A172 (cell line): ENCODE measurements at regions not wholly inside any gene's neighbourhood (a gene's known extent, or its start where the extent isn't known, plus 50 kb on each side); places are given as distances from the start of the nearest gene placed in this dataset.

ENCODE experiments used
- DNase-seq: peaks from one replicate; pipeline ENCODE4 v3.0.0-alpha.2; 2015; ENCODE audit warnings: low spot score

DNA sequence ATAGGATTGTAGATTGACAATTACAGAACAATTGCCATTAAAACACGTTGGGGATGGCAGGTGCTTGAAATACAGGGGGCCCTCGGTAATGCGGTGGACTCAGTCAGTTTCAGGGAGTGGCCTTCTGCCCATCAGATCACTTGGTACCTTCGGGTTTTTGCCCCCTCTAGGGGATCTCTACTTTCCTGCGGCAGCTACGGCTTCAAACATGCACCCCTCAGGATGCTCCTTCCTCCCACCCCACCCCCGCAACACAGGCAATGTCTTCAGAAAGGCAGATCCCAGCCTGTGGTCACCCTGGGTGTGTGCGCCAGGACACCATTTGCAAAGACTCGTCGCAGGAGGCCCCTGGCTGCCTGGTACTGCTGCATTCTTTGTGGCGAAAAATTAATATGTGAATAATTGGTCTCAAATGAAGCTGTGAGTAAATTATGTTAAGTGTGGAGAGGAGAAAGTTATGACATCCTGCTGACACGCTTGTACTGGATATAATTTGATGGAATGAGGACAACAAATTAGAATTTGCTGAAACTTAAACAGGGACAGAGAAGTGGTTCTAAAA, 431.0 kb upstream of the MKI67 start:
- no peak for DNase-seq

DNA sequence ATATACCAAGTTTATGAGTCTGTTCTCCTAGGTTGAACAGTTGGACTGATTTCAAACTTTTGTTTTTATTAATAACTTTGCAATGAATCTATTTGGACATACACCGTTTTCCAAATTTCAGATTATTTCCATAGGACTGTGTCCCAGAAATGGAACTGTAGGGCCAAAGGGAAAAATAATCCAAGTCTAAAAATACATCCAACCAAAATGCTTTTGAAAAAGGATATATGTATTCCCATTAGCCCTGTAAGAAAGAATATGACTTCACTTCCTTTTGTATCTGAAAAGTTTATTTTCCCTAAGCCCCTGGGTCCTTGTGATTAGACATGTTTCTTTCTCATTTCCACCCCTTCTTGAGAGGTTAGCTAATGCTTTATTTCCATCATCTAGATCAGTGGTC, 434.2 kb upstream of the MKI67 start:
- no peak for DNase-seq

DNA sequence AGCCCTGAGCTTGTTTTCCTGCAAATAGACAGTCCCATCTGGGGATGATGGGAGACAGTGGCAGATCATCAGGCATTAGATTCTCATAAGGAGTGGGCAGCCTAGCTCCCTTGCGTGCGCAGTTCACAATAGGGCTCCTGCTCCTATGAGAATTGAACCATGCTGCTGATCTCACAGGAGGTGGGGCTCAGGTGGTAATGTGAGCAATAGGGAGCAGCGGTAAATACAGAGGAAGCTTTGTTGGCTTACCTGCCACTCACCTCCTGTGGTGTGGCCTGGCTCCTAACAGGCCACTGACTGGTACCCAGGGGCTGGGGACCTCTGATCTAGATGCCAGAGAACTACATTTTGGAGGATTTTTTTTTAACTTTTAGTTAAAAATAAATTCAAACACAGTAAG, 434.8 kb upstream of the MKI67 start:
- no peak for DNase-seq

DNA sequence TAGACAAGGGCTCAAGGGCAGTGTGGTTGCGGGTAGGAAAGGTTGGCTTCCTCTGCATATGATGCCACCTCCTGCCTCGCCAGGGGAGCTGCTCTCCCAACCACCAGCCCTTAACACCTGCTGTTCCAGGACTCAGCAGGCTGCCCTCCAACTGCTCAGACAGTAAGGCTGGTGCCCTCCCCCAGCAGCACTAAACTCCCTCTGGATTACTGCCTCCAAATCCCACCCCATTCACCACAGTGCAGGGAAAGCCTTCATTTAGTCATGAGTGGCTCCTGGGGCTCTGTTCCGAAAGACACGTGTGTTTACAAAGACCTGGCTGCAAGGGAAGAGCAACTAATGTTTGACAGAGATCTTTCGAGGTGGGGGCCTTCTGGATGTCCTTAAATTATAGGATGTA, 437.2 kb upstream of the MKI67 start:
- DNase-seq = no peak

DNA sequence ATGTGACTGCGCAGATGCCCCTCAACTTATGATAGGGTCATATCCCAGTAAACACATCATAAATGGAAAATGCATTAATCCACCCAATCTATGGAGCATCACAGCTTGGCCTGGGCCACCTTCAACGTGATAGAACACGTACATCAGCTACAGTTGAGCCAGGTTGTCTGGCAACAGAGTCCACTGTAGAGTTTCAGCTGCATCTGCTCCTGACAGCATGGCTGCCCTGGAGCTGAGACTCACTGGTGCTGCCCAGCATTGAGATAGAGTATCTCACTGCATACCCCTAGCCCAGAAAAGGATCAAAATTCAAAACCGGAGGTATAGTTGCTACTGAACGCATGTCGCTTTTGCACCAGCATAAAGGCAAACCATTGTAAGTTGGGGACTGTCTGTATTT, 437.7 kb upstream of the MKI67 start:
- no peak for DNase-seq

DNA sequence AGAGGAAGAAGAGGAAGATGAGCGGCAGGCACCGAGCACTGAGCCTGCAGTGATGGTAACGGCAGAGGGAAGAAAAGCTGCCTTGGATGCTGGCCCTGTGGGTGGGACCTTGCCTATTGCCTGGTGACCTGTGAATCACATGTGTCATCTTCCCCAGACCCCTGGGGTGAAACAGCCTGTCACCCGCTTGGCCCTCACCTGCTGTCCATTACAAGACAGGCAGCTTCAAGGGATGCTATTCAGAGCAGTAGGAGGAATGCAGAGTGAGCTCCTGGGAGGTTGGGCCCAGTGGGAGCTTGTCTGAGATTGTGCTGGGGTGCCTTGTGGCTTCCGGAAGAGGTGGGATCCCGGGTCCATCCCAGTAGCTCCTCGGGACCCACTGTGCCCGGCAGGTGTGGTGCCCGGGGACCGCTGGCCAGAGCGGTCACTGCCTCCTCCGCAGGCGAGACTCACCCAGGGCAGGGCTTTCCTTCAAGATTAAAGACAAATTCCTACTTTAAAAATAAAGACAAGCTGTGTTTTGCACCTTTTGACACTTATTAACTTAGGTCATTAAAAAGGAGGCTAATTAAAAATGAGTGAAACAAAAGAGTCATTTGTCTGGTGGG, 440.2 kb upstream of the MKI67 start:
- no peak for DNase-seq

DNA sequence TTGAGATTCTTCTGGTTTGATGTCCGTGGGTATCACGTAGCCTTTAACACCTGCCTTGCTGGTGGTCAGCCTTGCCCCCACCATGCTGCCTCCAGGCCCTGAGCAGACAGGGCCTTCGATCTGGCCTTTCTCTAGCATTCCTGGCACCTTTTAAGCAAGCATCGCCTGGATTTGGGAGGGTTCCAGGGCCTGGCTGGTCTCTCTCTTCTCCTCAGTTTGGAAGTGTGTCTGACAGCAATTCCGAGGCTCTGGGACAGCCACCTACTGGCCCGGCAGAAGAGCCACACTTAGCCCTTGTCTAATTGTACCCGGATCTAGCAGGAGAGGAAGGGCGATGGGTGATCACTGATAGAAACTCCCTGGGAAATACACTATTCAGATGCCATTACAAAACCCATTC, 441.3 kb upstream of the MKI67 start:
- DNase-seq = no peak

DNA sequence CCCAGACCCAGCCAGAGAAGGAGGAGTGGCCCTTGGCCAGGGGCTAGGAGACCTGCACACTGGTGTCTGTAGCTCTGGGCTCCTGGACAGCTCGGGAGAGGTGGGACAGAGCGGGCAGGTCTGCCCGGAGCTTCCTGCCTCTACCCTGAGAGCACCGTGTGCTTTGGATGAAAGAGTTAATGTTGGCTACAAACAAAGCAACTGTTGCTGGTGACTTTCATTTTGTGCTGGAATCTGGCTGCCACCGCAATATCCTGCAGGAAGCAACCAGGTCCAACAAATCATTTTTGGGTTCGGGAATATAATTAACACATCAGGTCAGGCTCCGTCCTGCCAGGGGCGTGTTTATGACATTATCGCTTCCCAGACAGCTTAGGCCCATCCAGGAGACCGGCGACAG, 441.8 kb upstream of the MKI67 start:
- no peak for DNase-seq

DNA sequence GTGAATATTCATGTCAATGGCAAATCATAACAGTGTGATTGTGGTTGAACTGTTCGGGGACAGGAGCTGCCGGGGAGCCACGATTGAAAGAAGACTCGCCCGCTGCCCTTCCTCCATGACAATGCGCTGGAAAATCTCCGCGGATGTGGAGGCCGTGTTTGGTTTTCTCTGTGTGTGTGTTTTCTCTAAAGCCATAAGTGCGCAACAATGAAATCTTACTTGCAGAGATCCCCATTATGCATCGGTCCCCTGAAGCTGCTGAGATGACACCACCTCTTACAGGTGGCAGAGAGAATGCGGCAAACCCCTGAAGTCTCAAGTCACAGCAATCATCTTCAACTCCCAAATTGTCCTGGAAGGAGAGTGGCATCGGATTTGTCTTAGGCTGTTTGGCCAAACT, 442.3 kb upstream of the MKI67 start:
- no peak for DNase-seq

DNA sequence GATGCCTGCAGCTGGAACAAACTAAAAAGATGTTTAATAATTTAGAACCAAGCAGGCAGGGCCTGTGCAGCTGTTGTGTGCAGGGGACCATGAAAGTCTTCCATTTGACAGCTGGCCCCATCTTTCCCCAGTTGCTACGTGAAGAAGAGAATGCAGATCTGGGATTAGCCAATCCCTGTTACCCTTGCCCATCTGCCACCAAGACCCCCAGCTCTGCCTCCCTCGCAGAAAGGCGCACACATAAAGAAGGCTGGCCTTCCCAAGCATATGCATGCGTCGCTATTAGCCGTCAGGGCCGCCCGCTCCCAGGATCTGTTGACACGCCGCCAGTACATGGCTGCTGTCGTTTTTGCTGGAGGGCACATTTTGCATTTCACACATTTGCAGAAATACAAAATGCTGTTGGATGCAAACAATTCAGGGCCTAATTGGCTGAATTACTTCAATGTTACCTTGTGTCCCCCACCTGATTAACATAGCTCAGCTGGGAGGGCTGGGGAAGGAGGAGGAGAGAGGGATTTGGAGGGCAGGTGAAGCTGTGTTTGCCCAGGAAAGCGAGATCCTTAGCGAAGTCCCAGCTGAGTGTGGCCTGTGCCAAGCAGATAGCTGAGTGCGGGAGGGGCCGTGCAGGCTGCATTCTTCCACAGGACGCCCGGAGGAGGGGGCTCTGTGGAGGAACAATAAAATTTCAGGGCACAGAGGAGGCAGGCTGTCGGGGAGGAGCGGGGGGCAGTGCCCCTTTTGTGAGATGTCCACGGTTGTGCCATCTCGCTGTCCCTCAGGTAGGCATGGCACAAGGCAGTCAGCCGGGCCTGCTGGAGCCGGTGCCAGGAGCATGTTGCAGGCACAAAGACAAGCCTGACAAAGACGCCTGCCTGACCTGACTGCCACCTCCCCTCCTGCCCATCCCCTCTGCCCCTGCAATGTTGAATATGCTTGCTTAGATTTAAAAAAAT, 443.0 kb upstream of the MKI67 start:
- no peak for DNase-seq

DNA sequence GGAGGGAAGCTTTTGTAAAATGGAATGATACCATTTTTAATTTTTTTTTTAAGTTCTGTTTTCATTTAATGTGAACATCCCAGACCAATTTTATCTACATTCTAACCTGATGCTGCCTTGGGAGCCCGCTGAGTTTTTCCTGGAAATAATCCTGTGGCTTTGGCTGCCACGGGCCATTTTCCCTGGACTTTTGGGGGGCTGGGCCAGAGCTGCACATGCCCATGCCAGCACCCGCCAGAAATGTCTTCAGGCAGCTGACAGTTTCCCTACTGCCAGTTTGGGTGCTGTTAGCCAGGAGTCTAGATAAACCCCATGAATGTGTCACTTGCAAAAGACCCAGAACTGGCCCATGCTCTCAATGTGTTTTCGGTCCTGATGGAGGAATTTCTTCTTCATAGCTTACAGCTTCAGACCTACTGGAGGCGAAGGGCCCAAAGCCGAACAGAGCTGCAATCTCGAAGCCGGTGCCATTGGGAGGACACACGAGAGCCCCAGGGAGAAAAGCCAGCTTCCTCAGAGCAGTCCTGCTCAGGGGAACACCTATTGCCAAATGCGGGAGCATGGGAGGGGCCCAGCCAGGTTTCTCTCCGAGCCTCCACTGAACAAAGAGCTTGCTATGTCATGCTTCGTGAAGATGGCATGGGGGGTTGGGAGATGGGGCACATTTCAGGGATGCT, 444.2 kb upstream of the MKI67 start:
- DNase-seq = no peak

DNA sequence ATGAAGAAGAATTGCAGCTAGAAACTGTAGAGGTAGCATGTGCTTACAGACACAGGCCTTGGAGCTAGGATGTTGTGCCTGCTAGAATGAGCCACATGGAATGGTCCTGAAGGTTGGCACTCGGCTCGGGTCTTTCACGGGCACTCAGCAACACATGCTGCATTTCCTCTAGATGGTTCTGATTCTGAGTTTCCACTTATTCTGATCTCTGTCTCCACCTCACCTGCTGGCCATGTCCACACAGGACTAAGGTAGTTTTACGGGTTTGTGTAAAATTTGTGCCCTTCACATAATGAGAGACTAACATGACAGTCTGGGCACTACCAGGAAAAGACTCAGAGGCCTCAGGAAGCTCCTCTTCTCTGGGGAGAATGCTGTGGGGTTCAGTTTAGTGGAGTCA, 444.8 kb upstream of the MKI67 start:
- no peak for DNase-seq

DNA sequence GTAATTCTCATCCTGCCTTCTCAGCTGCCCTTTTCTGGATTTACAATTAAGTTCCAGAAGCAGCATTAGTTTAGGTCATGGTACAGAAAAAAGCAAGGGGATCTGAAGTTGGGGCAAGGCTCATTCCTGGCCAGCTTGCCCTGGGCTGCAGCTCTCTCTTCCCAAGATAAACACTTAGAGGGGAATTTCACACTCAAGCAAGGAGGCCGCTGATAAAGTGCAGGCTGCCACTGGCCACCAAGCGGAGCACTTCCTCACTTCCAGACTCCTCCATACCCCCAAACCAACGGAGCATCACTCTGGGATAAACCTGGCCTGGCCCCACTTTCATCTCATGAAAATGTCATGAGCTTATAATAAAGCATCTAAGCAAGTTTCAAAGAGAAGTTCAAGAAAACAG, 445.5 kb upstream of the MKI67 start:
- no peak for DNase-seq

DNA sequence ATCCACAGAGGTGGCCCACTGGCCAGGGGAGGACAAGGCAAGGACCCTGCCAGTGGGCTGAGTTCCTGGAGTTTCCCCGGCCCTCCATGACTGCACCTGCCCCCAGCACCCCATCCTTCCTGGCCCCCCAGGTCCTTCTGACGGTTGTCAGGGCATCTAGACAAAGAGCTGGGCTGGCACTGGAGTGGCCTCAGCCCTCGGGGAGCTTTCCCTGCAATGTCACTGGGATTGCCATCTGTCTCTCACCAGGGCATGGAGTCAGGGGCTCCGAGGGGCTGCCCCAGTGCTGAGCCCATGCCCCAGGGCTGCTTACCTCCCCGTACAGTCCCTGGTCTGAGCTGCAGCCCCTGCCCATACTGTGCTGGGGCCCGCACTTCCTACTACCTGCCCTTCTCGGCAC, 446.5 kb upstream of the MKI67 start:
- no peak for DNase-seq

DNA sequence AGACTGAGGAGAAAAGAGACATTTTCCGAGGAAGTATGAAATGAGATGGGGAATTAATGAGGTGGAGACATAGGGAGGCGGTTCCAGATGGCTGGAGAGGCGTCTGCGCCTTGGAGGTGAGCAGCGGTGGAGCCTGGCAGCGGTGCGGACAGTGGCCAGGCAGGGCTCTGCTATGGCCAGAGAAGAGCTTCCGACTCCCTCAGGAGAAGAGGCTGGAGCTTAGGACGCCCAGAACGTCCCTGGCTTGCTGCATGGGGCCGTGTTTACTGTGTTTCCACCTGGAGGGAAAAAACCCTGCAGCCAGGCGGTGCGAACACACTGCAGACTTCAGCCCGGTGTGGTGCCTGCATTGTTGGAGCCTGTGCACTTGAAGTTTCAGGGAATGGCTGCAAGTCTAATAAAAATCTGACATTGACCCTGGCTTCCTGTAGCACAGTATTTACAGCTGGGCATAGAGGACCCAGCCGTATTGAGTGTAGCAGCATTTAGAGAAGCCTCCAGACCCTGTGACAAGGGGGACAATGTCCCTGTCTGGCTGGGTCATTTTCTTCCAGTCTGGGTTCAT, 447.1 kb upstream of the MKI67 start:
- DNase-seq = no peak

DNA sequence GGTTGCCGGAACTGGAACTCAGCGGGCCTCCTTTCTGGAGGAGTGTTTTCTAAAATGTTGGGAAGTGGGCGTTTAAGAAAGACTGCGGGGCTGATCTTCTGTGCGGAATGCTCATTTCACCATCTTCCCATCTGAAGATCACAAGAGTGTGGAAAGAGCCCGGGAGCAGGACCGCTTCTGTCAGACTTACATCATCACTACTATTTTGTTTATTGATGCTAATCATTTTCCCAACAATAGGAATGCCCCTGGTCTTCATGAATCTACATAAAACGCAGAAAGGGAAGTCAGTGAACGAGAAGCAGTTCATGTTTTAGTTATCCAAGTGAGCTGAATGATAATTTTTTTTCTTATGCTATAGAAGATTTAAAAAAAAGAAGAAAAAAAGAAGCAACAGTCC, 447.8 kb upstream of the MKI67 start:
- no peak for DNase-seq

DNA sequence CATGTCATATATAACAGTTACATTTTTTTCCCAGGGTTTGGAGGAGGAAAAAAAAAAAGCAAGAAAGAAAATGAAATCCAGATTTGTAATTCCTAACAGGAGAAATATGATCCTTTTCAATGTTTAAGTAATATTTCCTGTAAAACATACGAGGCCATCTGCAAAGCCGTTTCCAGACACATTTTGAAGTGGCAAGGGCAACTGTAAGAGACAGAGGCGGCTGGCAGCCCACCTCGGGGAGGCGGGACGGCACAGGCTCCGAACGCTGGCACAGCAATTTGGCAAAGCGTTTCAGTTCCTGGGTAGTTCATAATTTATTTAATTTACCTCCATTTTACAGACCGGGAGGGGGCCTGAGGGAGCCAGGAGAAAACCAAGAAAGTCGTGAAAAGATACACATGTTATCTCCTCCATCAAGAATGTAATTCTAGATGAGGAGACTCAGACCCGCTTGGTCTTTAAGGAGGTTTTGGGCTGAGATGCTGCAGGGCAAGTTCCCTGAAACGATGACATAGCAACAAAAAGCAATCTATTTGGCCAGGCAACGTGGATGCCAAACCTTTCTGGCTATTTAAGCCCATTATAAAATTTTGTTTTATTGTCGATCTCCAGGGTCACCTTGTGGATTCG, 448.5 kb upstream of the MKI67 start:
- no peak for DNase-seq

DNA sequence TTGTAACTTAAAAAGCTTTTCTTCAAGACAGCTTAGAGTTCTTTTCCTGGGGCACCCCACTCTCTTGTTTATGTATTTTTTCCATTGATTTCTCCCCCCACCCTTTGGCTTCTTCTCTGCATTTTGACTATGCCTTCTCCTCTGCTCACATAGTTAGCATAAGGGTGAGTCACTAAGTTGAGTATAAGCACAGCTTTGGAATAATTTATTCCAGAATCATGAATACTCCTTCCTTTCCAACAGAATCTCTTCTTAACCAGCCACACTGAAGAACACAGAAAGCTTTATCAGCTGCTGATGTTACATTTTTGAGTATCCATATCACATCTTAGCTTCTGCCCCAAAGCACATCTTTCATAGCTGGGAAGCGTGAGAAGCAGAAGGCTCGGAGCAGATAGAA, 449.5 kb upstream of the MKI67 start:
- no peak for DNase-seq

DNA sequence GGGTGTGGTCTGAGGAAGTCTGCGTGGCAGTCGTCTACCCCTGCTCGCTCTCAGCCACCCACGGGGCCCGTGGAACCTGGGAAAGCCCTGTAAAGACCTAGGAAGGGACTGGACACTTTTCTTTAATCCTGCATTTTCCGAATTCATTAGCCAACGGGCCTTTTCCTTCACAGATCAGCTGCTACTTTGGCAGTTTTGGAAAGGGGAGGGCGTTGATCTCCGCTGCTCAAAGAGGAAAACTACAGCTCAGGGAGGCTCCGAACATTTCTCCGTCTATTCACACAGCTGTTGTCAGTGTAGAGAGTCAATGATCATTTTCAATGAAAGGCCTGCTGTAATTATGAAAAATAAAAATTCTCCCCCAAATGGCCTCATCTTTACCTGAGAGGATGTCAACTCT, 450.1 kb upstream of the MKI67 start:
- no peak for DNase-seq

DNA sequence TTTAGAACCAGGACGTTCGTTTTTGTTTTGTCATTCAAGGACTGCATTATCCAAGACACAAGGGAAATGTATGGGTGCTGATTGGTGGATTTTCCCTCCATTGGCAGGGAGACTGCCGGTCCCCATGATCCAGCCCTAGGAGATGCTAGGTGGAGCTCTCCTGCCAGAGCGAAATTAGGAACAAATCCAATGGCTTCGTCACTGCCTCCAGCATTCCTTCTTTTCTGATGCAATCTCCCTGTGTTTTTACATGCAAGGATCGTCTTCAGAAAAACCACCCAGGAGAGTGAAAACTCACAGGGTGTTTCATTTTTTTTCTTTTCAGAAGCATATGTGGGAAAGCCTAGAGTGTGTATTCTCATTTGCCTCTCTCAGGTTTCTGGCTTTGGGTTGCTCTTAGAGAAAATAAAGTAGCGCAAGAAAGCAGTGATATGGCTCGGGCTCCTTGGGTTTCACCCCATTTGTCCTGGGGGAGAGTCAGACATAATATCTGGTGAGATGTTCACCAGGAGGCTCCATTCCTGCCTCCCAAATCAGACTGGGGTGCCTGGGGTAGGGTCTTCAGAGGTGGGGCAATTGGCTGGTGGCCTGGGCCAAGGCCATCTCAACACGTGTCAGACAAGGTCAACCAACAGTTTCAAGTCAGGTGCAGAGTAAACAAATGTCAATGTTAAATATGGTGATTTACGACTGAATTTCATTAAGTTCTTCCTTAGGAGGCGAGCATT, 450.9 kb upstream of the MKI67 start:
- no peak for DNase-seq
